ENCODE measurements at regions not wholly inside any gene's neighbourhood (a gene's known extent, or its start where the extent isn't known, plus 50 kb on each side); places are given as distances from the start of the nearest gene placed in this dataset.

DNA sequence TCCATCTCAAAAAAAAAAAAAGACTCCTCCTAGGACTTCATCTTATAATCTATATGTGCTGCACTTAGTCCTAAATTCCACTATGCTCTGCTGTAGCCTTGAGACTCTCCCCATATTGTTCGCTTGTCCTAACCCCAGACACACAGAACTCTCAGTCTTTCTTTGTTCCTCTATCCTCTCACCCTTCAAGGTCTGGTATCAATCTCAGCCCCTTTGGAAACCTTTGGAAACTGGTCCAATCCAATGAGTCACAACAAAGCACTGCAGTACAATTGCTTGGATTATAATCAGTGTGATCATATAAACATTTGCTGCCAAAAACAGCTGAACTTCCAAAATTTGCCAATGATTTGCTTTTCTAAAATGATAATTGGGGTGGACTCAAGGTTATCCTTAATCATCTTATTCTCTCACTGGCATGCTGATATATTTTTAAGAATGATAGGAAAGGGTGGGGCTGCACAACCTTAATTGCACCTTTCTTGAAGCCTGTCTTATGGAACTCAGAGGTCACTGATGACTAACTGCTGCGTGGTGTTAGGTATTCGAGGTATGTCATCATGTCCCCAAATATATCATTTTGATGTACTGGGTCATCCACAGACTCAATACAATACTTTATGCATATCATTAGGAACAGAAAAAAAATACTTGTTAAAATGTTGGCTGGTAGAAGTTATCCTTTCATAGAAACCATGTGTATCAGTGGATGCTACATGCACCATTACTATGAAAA is 756.7 kb downstream of the NR2F2 start:
- TF ChIP-seq SP1 (IDR thresholded peaks at IDR 0.05), result no peak
- no peak for TF ChIP-seq TARDBP (IDR thresholded peaks at IDR 0.05)
- no peak for TF ChIP-seq SUZ12 (IDR thresholded peaks at IDR 0.05)
- TF ChIP-seq FOXK2 (IDR thresholded peaks at IDR 0.05), result no peak
- TF ChIP-seq FOXM1 (IDR thresholded peaks at IDR 0.05; ENCODE audit: borderline replicate concordance), result no peak

Data from HEK293T (cell line).